ENCODE measurements at regions not wholly inside any gene's neighbourhood (a gene's known extent, or its start where the extent isn't known, plus 50 kb on each side); places are given as distances from the start of the nearest gene placed in this dataset.

DNA sequence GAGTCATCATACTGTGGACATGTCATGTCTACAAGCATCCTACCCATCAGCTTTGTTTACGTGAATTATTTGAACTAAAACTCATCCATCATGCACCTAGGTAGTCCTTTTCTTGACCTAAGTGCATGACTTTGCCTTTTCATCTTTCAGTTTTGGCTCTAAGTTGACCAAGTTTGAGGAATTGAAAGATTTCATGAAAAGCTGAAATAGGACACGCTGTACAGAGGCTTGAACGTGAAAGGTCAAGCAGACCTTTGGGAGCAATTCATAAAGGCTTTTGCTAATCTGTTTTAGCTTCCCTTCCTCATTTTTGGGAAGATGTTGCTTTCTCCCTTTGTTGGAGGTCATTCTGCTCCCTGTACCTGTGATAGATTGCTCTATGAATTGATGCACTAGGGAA lies 55.1 kb upstream of the MLIP start:
- TF ChIP-seq, protein P1, sequence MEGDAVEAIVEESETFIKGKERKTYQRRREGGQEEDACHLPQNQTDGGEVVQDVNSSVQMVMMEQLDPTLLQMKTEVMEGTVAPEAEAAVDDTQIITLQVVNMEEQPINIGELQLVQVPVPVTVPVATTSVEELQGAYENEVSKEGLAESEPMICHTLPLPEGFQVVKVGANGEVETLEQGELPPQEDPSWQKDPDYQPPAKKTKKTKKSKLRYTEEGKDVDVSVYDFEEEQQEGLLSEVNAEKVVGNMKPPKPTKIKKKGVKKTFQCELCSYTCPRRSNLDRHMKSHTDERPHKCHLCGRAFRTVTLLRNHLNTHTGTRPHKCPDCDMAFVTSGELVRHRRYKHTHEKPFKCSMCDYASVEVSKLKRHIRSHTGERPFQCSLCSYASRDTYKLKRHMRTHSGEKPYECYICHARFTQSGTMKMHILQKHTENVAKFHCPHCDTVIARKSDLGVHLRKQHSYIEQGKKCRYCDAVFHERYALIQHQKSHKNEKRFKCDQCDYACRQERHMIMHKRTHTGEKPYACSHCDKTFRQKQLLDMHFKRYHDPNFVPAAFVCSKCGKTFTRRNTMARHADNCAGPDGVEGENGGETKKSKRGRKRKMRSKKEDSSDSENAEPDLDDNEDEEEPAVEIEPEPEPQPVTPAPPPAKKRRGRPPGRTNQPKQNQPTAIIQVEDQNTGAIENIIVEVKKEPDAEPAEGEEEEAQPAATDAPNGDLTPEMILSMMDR (IDR thresholded peaks at IDR 0.05) = no peak
- no peak for TF ChIP-seq POLR2A (IDR thresholded peaks at IDR 0.05)
- TF ChIP-seq POLR2AphosphoS5 (IDR thresholded peaks at IDR 0.05) = no peak
